ENCODE measurements at regions not wholly inside any gene's neighbourhood (a gene's known extent, or its start where the extent isn't known, plus 50 kb on each side); places are given as distances from the start of the nearest gene placed in this dataset.
"Not testable (repeated sequence)": the region's sequence is repeated elsewhere in the genome, so short reads cannot be mapped to it uniquely, and the experiment has no call there.

GRCh38 chrX:134045372-134045771, 60.0 kb upstream of the GPC3 start:
- not testable (repeated sequence) for DNase-seq

- not testable (repeated sequence) for DNase-seq
Measured at GRCh38 chrX:134067107-134067506, 81.7 kb upstream of the GPC3 start.

- not testable (repeated sequence) for DNase-seq
Measured at GRCh38 chrX:134071899-134072298, 86.5 kb upstream of the GPC3 start.

- DNase-seq = no peak
Measured at GRCh38 chrX:134073341-134073740, 87.9 kb upstream of the GPC3 start.

- DNase-seq = no peak
Measured at GRCh38 chrX:134074151-134074550, 88.8 kb upstream of the GPC3 start.

- no peak for DNase-seq
Measured at GRCh38 chrX:134075894-134076718, 90.7 kb upstream of the GPC3 start.

GRCh38 chrX:134095366-134095765, 110.0 kb upstream of the GPC3 start:
- DNase-seq = no peak

- DNase-seq = no peak
Measured at GRCh38 chrX:134101636-134102035, 116.2 kb upstream of the GPC3 start.

- no peak for DNase-seq
Measured at GRCh38 chrX:134115270-134115669, 121.7 kb upstream of the CCDC160 start.

GRCh38 chrX:134137341-134137740, 99.6 kb upstream of the CCDC160 start:
- no peak for DNase-seq

- no peak for DNase-seq
Measured at GRCh38 chrX:134139090-134139489, 97.9 kb upstream of the CCDC160 start.

- no peak for DNase-seq
Measured at GRCh38 chrX:134144231-134144630, 92.8 kb upstream of the CCDC160 start.

- DNase-seq = no peak
Measured at GRCh38 chrX:134146493-134146892, 90.5 kb upstream of the CCDC160 start.

GRCh38 chrX:134148172-134148692, 88.8 kb upstream of the CCDC160 start:
- no peak for DNase-seq

- no peak for DNase-seq
Measured at GRCh38 chrX:134158821-134159512, 78.0 kb upstream of the CCDC160 start.

GRCh38 chrX:134161162-134161561, 75.8 kb upstream of the CCDC160 start:
- DNase-seq = no peak

- no peak for DNase-seq
Measured at GRCh38 chrX:134162032-134162431, 75.0 kb upstream of the CCDC160 start.

GRCh38 chrX:134163836-134164235, 73.1 kb upstream of the CCDC160 start:
- DNase-seq = no peak

GRCh38 chrX:134167591-134168203, 69.3 kb upstream of the CCDC160 start:
- no peak for DNase-seq

- DNase-seq = peak; percentile 32
Measured at GRCh38 chrX:134171661-134172587, 65.1 kb upstream of the CCDC160 start.

- peak; percentile 53 for DNase-seq
Measured at GRCh38 chrX:134172588-134173259, 64.3 kb upstream of the CCDC160 start.

Measured in activated CD8-positive, alpha-beta memory T cell treated with anti-CD3 and anti-CD28 coated beads, Interleukin-2, amount 50 U/mL, for 4 hours (primary cell).